GM12873 (cell line): ENCODE measurements at regions not wholly inside any gene's neighbourhood (a gene's known extent, or its start where the extent isn't known, plus 50 kb on each side); places are given as distances from the start of the nearest gene placed in this dataset.
A peak's percentile ranks its signal among the peaks of the same experiment; 100 is the strongest.

Experiments used
- TF ChIP-seq, protein P1 (sequence below): IDR thresholded peaks from 2 replicates; pipeline ENCODE4 v1.5.1; 2012; ENCODE audit warnings: low read depth, mild to moderate bottlenecking, moderate library complexity, low read length, control low read depth; ENCODE audit not compliant: insufficient read depth; ENCODE audit errors: missing control alignments

DNA sequence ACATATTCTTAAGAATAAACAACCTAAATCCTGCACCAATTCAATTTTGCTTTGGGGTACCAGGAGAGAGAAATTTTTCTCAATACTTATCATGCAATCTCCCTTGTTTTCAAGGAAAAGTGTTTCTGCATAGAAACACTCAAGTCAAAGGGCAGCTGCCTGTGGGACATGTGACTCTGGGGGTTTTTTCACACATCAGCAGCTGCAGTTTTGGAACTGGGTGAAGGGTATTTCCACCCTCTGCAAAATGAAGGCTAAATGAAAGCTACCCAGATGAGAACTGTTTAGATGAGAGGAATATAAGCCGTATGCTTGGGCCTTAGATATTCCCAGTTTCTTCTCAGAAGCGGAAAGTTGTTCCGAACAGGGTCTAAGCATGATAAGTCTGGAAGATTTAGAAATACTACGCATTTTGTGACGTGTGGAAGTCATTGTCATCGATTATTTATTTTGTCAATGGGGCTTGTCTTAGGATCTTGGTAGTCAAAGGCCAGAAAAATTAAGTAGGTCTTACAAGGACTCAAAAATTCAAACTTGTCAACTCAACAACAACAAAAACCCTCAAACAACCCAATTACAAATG is 64.3 kb upstream of the BOD1 start:
- TF ChIP-seq, protein P1, sequence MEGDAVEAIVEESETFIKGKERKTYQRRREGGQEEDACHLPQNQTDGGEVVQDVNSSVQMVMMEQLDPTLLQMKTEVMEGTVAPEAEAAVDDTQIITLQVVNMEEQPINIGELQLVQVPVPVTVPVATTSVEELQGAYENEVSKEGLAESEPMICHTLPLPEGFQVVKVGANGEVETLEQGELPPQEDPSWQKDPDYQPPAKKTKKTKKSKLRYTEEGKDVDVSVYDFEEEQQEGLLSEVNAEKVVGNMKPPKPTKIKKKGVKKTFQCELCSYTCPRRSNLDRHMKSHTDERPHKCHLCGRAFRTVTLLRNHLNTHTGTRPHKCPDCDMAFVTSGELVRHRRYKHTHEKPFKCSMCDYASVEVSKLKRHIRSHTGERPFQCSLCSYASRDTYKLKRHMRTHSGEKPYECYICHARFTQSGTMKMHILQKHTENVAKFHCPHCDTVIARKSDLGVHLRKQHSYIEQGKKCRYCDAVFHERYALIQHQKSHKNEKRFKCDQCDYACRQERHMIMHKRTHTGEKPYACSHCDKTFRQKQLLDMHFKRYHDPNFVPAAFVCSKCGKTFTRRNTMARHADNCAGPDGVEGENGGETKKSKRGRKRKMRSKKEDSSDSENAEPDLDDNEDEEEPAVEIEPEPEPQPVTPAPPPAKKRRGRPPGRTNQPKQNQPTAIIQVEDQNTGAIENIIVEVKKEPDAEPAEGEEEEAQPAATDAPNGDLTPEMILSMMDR, result no peak

DNA sequence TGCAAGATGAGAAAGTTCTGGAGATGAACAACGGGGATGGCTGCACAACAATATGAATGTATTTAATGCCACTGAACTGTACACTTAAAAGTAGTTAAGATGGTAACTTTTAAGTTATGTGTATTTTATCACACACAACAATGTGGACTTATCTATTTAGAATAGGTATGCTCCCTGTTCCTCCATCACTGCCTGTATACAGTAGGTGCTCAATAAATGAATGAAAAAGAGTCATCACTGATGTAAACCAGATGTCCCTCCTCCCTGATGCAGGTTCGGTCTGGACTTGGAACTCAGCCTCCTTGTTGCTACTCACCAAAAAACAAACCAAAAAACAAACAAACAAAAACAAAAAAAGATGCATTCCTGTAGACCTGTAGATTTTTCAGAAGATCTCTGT is 65.9 kb upstream of the BOD1 start:
- TF ChIP-seq, protein P1, result no peak

DNA sequence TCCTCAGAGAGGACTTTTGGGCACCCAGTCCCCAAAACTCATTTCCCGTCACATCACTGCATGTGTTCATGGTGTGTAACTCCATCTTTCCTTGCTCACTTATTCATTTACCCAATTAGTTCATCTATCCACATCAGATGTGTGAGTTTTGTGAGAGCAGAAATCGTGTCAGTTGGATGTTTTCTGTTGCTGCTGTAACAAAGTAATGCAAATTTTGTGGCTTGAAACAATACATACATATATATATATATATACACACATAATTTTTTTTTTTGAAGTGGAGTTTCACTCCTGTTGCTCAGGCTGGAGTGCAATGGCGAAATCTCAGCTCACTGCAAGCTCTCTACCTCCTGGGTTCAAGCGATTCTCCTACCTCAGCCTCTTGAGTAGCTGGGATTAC is 70.5 kb upstream of the BOD1 start:
- TF ChIP-seq, protein P1, result no peak

DNA sequence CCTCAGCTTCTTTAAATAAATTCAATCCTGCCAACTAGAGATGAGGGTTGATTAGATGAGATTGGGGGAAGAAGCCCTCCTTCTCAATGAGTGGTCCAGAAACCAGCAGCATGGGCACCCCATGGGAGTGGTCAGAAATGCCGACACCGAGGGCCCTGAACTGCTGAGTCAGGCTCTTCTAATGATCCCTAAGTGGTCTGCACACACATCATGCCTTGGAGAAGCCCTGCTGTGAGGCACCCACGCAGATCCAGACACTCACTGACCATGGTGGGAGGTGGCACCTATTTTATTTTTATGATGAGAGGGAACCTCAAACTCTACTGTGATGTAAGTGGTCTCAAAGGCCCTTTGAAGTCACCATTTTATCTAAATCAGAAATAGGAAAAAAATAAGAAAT is 72.3 kb upstream of the BOD1 start:
- TF ChIP-seq, protein P1, result no peak

DNA sequence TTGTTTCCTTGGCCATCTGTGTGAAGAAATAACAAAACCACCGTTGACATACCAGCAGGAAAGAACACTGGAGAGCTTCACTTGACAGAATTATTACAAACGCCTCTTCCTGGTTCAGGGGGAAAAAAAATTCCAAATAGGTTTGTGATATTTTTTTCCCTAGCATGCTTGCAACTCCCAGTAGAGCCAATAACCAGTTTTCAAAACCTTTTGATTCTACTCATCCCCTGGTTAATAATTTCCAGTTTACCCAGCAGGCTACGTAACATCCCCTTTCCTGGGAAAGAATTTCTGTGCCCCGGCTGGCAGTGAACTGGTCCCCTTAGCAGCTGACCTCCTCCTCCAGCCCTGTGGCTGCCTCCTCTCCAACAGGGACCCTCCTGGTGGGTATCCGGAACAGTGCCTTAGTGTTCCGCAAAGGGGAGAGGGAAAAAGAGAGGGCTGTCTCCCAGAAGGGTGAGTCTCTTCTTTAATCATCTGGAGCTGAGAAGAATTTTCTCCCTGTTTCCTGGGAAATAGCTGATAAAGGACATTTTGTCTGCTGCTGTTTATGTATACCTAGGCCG is 72.8 kb upstream of the BOD1 start:
- TF ChIP-seq, protein P1, result no peak

DNA sequence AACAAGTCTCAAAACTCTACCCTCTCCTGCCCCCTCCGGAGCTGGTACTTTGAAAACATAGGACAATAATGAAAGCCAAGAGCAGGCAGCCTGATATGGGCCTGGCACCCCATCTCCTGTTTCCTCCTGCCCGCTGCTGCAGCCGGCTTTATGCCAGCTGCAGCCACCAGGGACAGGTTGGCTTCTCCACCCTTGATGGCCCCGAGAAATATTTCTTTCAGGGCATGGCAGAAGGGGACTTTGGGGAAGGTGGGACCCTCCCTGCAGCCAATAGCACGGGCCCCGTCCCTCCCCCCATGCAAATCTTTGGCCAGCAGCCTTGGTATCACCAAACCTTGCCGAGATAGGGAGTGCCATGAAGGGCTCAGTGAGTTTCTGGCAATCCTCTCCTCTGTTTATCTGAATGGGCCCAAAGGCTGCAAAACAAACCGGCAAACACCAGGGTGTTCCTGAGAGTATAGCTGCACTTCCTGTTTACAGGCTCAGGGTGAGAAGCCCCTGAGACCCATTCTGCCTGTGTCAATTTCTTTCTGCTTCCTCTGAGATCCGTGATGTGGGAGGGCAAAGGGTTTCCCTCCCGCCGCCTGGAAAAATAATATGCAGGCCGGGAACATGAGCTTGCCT is 73.4 kb upstream of the BOD1 start:
- TF ChIP-seq, protein P1, result peak; percentile 27

DNA sequence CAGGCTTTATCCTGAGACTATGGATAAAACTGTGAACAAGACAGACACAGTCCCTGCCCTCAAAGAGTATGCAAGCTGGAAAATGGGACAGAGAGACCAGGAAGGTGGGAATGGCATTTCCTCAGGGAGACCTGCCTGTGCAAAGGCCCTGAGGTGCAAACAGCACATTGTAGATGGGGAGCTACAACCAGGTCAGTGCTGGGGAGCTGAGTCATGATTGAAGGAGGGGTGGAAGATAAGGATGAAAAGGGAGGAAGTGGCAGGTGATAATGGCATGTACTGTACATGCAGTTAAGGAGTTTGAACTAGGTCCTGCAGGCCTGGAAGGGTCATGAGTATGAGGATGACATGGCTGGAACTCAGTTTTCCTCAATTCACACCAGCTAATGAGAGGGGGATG is 75.5 kb upstream of the BOD1 start:
- TF ChIP-seq, protein P1, result no peak
